ENCODE measurements at regions not wholly inside any gene's neighbourhood (a gene's known extent, or its start where the extent isn't known, plus 50 kb on each side); places are given as distances from the start of the nearest gene placed in this dataset.

DNA sequence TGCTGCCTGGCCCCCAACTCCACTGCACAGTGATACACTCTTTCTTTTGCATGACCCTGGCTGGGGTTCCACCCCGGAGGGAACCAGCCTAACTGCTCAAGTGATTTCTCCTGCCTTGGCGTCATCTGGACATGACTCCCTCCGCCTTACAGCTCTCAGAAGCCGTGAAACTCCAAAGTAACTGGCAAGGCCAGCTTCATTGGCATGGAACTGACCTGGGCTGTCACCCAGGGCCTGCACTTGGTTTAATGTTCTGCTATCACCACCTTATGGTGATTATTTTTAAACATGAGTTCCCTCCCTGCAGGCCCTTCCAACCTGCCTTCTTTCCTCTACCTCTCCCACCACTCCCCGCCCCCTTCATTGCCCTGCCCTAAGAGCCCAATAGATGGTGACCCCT, 139.7 kb upstream of the CDH5 start:
- ATAC-seq (ENCODE audit: low read depth): no peak

DNA sequence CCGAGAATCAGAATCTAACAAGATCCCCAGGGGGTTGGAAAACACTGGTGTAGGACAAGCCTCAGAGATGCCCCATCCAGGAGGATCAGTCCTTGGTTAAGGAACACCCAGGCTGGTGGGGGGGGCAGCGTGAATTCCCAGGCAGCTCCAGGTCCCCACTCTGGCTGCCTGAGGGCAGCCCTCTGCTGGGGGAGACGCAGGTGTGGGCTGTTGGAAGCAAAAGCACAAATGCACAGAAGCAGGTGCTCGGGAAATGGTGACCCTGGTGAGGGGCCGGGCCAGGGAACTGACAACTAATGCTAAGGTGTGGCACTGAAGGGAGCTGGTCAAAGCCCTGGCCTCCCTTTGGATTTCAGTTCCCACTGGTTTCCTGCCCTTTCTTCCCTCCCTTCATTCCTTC, 140.8 kb upstream of the CDH5 start:
- no peak for TF ChIP-seq EZH2 (IDR thresholded peaks at IDR 0.05; ENCODE audit: borderline replicate concordance, insufficient read depth, low read depth, low read length, poor library complexity, severe bottlenecking)
- TF ChIP-seq, protein P1, sequence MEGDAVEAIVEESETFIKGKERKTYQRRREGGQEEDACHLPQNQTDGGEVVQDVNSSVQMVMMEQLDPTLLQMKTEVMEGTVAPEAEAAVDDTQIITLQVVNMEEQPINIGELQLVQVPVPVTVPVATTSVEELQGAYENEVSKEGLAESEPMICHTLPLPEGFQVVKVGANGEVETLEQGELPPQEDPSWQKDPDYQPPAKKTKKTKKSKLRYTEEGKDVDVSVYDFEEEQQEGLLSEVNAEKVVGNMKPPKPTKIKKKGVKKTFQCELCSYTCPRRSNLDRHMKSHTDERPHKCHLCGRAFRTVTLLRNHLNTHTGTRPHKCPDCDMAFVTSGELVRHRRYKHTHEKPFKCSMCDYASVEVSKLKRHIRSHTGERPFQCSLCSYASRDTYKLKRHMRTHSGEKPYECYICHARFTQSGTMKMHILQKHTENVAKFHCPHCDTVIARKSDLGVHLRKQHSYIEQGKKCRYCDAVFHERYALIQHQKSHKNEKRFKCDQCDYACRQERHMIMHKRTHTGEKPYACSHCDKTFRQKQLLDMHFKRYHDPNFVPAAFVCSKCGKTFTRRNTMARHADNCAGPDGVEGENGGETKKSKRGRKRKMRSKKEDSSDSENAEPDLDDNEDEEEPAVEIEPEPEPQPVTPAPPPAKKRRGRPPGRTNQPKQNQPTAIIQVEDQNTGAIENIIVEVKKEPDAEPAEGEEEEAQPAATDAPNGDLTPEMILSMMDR (IDR thresholded peaks at IDR 0.05): no peak
- H4K20me1 ChIP-seq (ENCODE audit: control insufficient read depth, insufficient read depth, low read length, poor library complexity, severe bottlenecking): no peaks in the 10 kb centered on the region
- CTCF ChIA-PET: no interaction called here
- H3K27ac ChIP-seq (ENCODE audit: low read length in 2 of 2): no peak overlapping the region
- peaks cover 0 to 5% (median 0%) of the 10 kb centered on the region in 4 experiments for H3K27me3 ChIP-seq (replicated peaks in 1 of 4; ENCODE audit: control extremely low read depth in 1 of 4, control insufficient read depth in 3 of 4, insufficient read depth in 4 of 4, low read length in 3 of 4)
- POLR2A ChIA-PET: no interaction called here
- ATAC-seq (ENCODE audit: low read depth) (no peak), DNase-seq (no peak)
- 90% methylated on average over 5 of the region's 5 CpGs for WGBS (ENCODE audit: insufficient coverage)
- no peak overlapping the region for H3K27ac Mint-ChIP-seq
- H3K9ac ChIP-seq (ENCODE audit: low read length): no peak overlapping the region
- H3K4me3 ChIP-seq (ENCODE audit: control extremely low read depth in 1 of 5, extremely low read depth in 1 of 5, insufficient read depth in 1 of 5, low read depth in 2 of 5, low read length in 4 of 5): no peak overlapping the region
- intact Hi-C loops (cut with micrococcal nuclease): no loop called here
- H3K27me3 Mint-ChIP-seq: peaks cover 13% of the 10 kb centered on the region
- no peaks in the 10 kb centered on the region for H3K36me3 ChIP-seq (replicated peaks in 1 of 2; ENCODE audit: control extremely low read depth in 1 of 2, control insufficient read depth in 1 of 2, extremely low read depth in 1 of 2, insufficient read depth in 2 of 2, low read length in 1 of 2)
- H3K4me1 Mint-ChIP-seq: no peaks in the 10 kb centered on the region
- no peaks in the 10 kb centered on the region for H3K9me3 Mint-ChIP-seq (ENCODE audit: insufficient read depth)
- no peaks in the 10 kb centered on the region for H3K9me3 ChIP-seq (ENCODE audit: control extremely low read depth in 1 of 3, control insufficient read depth in 2 of 3, insufficient read depth in 1 of 3, low read length in 2 of 3)
- no peak overlapping the region for H3K4me2 ChIP-seq (replicated peaks; ENCODE audit: low read depth, low read length, poor library complexity, severe bottlenecking)
- no peak overlapping the region for H2AFZ ChIP-seq (ENCODE audit: insufficient read depth, low read depth, low read length, poor library complexity, severe bottlenecking)
- no peaks in the 10 kb centered on the region for H3K79me2 ChIP-seq (ENCODE audit: control insufficient read depth, insufficient read depth, low read length)
- H3K4me3 Mint-ChIP-seq: no peak overlapping the region
- H3K4me1 ChIP-seq (ENCODE audit: control insufficient read depth in 2 of 2, insufficient read depth in 2 of 2, low read length in 2 of 2): no peaks in the 10 kb centered on the region

More for the DNA sequence above, 139.7 kb upstream of the CDH5 start:
- Histone ChIP-seq H3K36me3 (replicated peaks in 1 of 2; ENCODE audit: control extremely low read depth in 1 of 2, control insufficient read depth in 1 of 2, extremely low read depth in 1 of 2, insufficient read depth in 2 of 2, low read length in 1 of 2) (no peaks in the 10 kb centered on the region), H2AFZ (ENCODE audit: insufficient read depth, low read depth, low read length, poor library complexity, severe bottlenecking) (no peak overlapping the region), H3K9ac (ENCODE audit: low read length) (no peak overlapping the region), H3K27me3 (replicated peaks in 1 of 4; ENCODE audit: control extremely low read depth in 1 of 4, control insufficient read depth in 3 of 4, insufficient read depth in 4 of 4, low read length in 3 of 4) (peaks cover 0 to 5% (median 0%) of the 10 kb centered on the region in 4 experiments), H3K4me3 (ENCODE audit: control extremely low read depth in 1 of 5, extremely low read depth in 1 of 5, insufficient read depth in 1 of 5, low read depth in 2 of 5, low read length in 4 of 5) (no peak overlapping the region), H3K4me1 (ENCODE audit: control insufficient read depth in 2 of 2, insufficient read depth in 2 of 2, low read length in 2 of 2) (no peaks in the 10 kb centered on the region), H3K9me3 (ENCODE audit: control extremely low read depth in 1 of 3, control insufficient read depth in 2 of 3, insufficient read depth in 1 of 3, low read length in 2 of 3) (no peaks in the 10 kb centered on the region), H3K4me2 (replicated peaks; ENCODE audit: low read depth, low read length, poor library complexity, severe bottlenecking) (no peak overlapping the region), H3K79me2 (ENCODE audit: control insufficient read depth, insufficient read depth, low read length) (no peaks in the 10 kb centered on the region), H4K20me1 (ENCODE audit: control insufficient read depth, insufficient read depth, low read length, poor library complexity, severe bottlenecking) (no peaks in the 10 kb centered on the region), H3K27ac (ENCODE audit: low read length in 2 of 2) (no peak overlapping the region)
- Mint-ChIP-seq H3K27me3 (peaks cover 17% of the 10 kb centered on the region), H3K4me3 (no peak overlapping the region), H3K4me1 (no peaks in the 10 kb centered on the region), H3K27ac (no peak overlapping the region), H3K9me3 (ENCODE audit: insufficient read depth) (no peaks in the 10 kb centered on the region)
- TF ChIP-seq, protein P1 (IDR thresholded peaks at IDR 0.05): no peak
- TF ChIP-seq EZH2 (IDR thresholded peaks at IDR 0.05; ENCODE audit: borderline replicate concordance, insufficient read depth, low read depth, low read length, poor library complexity, severe bottlenecking): no peak
- ChIA-PET POLR2A (no interaction called here), CTCF (no interaction called here)
- WGBS (ENCODE audit: insufficient coverage): 98% methylated on average over 5 of the region's 5 CpGs
- no peak for DNase-seq
- intact Hi-C loops (cut with micrococcal nuclease): no loop called here
